IPS DF 4.7 (cell line): ENCODE measurements at regions not wholly inside any gene's neighbourhood (a gene's known extent, or its start where the extent isn't known, plus 50 kb on each side); places are given as distances from the start of the nearest gene placed in this dataset.
A peak's percentile ranks its signal among the peaks of the same experiment; 100 is the strongest.
"Not testable (repeated sequence)": the region's sequence is repeated elsewhere in the genome, so short reads cannot be mapped to it uniquely, and the experiment has no call there.

Experiments used
- DNase-seq: peaks from one replicate; pipeline ENCODE4 v3.0.0-alpha.2; 2013; ENCODE audit warnings: low spot score; ENCODE audit errors: extremely low read depth

DNA sequence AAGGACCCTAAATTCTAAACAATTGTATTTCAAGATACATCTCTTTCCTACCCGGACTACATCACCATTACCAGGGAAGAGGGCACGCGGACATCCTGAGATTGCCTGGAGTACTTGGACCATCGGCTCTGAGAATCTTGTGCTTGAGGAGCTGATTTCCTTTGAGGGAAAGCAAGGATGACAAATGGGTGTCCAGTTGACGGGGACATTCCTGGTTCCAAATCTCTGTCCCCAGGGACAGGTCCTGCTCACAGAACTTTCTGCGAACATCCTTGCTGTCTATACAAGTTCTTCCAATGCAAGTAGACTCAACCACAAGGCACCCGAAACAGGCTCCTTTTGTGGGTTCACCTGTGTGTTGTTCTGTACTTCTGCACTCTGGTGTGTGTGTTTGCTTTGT is 289.5 kb upstream of the MYT1L start:
- DNase-seq = no peak

GRCh38 chr2:2619995-2620394 is 288.9 kb upstream of the MYT1L start:
- DNase-seq = no peak

GRCh38 chr2:2614452-2614851 is 283.4 kb upstream of the MYT1L start:
- no peak for DNase-seq

- DNase-seq = peak; percentile 94
These were observed 282.5 kb upstream of the MYT1L start for GRCh38 chr2:2613279-2614199.

DNA sequence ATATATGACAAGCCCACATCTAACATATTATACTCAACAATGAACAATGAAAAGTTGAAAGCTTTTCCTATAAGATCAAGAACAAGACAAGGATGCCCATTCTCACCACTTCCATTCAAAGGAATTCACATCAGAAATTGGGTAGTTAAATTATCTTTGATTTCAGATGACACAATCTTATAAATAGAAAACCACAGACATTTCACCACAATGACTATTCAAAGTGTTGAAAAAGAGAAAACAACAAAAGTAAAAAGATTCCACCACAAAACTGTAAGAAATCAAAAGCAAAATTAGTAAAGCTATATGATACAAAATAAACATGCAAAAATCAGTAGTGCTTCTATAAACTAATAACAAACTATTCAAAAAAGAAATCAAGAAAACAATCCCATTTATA is 279.7 kb upstream of the MYT1L start:
- no peak for DNase-seq

DNA sequence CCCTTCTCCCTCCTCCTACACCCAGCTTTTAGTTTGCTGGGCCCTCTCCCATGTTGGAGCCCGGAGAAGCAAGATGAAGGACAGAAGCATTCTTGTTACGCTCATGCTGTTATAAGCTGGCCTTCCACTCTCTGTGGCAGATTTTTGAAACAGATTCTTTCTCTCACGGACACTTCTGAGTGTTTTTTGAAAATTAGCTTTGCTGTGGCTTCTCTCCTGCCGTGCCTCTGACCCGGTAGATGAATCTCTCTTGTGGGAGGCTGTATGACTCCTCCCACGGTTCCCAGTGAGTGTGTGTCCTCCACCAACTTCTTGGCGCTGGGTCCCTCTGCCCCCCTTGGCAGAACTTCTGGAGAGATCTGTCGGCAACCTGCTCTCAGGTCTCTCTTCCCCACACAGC is 269.3 kb upstream of the MYT1L start:
- DNase-seq = no peak

- DNase-seq = no peak
These were observed 268.4 kb upstream of the MYT1L start for GRCh38 chr2:2599441-2599840.

- no peak for DNase-seq
These were observed 266.6 kb upstream of the MYT1L start for GRCh38 chr2:2597712-2598111.

DNA sequence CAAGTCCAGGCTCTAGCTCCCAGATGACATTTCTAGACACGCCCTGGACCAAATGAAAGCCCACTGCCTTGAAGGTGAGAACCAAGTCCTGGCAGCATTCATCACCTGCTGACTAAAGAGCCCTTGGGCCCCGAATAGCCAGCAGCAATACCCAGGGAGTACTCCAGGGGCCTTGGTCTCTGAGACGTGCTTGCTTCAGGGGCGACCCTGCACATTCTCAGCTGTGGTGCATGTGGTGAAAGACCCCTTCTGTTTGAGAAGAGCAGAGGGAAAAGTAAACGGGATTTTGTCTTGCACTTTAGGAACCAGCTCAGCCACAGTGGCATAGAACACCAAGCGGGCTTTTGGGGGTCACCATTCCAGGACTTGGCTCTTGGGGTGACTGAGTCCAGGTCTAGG is 260.5 kb upstream of the MYT1L start:
- DNase-seq = no peak

DNA sequence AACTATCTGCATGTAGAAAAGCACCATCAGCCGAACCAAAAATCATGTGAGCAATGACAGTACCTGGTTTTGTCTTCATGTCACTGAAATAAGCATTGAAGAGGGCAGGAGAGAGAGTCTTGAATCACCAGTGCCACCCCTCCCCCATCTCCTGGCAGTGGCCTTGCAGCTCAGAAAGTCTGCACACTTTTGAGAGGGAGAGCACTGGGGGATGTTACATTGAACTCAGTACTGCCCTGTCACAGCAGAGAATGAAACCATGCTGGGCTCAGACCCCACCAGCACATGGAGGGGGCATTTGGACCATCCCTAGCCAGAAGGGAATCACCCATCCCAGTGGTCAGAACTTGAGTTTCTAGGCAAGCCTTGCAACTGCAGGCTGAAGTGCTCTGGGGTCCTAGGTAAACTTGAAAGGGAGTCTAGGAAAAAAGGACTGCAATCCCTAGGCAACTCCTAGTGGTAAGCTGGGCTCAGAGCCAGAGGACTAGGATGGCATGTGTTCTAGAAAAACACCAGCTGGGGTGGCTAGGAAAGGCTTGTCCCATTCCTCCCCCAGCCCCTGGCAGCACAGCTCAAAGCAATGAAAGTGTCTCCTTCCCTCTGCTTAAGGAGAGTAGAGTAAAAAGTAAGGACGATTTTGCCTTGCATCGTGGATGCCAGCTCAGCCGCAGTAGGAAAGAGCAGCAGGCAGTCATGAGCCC is 259.9 kb upstream of the MYT1L start:
- no peak for DNase-seq

- DNase-seq = no peak
These were observed 259.1 kb upstream of the MYT1L start for GRCh38 chr2:2590141-2590540.

GRCh38 chr2:2588777-2589176 is 257.7 kb upstream of the MYT1L start:
- DNase-seq = no peak

DNA sequence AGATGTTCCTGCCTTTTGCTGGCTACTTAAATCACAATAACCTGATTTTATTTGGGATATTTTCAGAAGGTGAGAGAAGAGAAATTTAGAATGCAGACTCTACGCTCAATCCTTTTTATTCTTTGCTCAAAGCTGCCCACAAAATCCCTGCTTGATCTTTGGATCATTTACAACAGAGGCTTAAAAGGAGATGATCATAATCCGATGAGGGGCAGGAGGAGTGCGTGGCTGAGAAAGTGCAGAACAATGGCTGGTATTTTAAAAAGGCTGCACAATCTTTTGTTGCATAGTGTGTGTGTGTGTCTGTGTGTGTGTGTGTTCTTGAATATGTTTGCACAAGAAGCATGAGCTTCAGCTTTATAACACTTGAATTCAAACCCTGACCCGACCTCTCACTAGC is 256.3 kb upstream of the MYT1L start:
- no peak for DNase-seq

GRCh38 chr2:2586931-2587330 is 255.9 kb upstream of the MYT1L start:
- DNase-seq = no peak

DNA sequence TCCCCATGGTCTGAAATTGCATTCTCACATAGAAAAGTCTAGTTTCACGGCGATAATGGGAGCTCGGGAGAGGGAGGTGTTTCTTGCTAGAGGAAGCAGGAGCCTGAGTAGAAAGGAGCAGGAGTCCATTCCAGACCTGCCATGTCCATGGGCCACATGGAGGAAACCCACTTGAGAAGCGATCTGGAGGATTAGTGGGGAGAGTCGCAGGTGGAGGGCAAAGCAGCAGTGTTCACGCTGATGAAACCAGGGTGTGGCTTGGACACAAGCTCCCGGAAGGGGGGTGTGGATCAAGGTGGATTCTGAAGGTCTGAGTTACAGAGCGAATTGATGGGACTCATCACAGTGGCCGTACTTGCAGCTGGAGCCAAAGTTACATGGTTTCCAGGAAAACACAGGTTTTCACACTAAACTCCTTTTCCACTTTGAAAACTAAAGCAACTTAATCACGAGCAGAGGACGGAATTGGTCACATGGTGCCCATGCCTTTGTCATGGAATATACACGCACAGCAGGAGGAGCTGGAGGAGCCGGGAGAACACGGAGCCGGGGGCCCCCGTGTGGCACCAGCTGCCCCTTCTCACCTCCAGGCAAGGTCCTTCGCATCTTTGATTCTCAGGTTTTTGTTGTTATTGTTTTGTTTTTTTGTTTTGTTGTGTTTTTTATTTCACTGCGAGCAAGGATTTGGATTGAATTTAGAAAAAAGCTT is 255.1 kb upstream of the MYT1L start:
- no peak for DNase-seq

DNA sequence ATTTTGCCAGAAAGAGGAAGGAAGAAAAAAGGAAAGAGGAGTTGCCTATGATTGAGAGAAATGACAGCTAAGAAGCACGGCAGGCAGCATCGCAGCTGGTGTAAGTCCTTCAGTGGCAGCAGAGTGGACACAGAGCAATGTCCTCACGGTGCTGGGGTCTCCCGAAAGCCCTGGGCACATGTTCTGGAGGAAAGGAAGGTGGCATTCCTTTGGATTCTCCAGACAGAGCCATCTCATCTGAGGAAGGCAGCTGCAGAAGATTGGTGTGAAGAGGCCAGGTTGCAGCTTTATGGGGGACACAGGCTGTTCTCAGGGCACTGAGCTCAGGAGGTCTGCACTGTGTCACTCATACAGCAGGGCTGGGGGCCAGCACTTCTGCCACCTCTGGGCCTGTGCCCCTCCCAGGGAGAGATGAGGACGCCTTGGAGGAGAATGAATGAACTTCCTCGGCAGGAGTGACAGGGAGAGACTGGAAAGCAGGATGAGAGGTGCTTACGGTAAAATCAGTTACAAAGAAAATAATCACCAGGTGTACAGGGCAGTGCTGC is 252.0 kb upstream of the MYT1L start:
- no peak for DNase-seq

DNA sequence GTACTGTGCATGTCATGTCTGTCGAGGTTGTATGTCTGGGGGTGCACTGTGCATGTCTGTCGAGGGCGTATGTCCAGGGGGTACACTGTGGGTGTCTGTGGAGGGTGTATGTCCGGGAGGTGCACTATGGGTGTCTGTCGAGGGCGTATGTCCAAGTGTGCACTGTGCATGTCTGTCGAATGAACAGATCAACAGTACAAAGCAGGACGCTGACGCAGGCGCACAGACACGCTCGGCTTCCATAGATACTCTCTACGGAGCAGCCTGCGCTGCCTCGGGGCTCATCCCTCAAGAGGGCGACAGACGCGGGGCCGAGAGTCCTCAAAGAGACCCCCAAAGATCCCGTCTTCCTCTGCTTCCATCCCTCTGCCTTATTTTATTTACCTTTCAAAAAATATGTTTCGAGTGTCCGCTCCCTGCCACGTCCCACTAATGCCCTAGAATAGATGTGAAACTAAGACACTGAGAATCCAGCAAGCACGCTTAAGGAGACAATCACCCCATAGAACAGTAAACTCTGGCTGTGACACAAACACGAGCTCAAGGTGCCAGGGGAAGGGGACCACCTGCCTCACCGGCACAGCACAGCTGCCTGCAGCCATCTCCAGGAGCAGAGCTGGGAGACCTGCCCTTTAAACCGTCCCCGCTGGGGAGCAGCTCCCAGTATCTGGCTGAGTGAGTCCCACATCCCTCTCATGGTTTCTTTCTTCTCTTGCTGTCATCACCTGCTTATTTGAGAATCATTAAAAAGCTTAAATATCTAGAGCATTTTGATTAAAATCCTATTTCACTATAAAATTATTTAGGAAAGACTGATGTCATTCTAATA is 250.5 kb upstream of the MYT1L start:
- no peak for DNase-seq

DNA sequence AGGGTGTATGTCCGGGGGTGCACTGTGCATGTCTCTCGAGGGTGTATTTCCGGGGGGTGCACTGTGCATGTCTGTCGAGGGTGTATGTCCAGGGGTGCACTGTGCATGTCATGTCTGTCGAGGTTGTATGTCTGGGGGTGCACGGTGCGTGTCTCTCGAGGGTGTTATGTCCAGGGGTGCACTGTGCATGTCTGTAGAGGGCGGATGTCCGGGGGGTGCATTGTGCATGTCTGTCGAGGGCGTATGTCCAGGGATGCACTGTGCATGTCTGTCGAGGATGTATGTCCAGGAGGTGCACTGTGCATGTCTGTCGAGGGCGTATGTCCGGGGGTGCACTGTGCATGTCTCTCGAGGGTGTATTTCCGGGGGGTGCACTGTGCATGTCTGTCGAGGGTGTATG is 249.8 kb upstream of the MYT1L start:
- DNase-seq = not testable (repeated sequence)

DNA sequence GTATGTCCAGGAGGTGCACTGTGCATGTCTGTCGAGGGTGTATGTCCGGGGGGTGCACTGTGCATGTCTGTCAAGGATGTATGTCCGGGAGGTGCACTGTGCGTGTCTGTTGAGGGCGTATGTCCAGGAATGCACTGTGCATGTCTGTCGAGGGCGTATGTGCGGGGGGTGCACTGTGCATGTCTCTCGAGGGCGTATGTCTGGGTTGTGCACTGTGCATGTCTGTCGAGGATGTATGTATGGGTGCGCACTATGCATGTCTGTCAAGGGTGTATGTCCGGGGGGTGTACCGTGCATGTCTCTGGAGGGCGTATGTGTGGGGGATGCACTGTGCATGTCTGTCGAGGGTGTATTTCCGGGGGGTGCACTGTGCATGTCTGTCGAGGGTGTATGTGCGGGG is 249.3 kb upstream of the MYT1L start:
- no peak for DNase-seq

GRCh38 chr2:2579814-2580213 is 248.7 kb upstream of the MYT1L start:
- no peak for DNase-seq

GRCh38 chr2:2577407-2577831 is 246.3 kb upstream of the MYT1L start:
- no peak for DNase-seq
